ENCODE measurements at regions not wholly inside any gene's neighbourhood (a gene's known extent, or its start where the extent isn't known, plus 50 kb on each side); places are given as distances from the start of the nearest gene placed in this dataset.
"Not testable (repeated sequence)": the region's sequence is repeated elsewhere in the genome, so short reads cannot be mapped to it uniquely, and the experiment has no call there.

DNA sequence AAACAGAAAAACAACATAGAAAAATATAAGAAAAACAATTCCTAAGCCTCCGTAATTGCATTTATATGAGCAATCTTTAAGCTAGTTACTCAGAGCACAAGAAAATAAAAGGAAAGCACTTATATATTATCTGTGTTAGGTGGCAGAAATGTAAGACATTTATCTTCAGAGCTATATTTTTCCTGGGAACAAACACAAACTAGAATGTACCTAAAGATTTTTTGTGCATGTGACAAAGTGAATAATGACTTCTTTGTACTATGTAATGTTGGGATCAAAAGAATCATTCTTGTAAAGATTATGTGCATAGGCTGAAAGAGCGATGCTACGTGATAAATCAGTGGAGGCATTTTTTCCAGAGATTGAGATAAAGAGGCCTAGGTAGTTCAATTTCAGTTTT is 111.3 kb upstream of the GMNC start:
- Mint-ChIP-seq H3K4me3 (no peak overlapping the region), H3K27me3 (ENCODE audit: low read depth) (no peaks in the 10 kb centered on the region), H3K36me3 (ENCODE audit: low read depth) (no peaks in the 10 kb centered on the region), H3K9me3 (no peaks in the 10 kb centered on the region), H3K27ac (peak overlapping the region in 1 of 3 experiments; percentile 50), H3K4me1 (no peaks in the 10 kb centered on the region)
- TF ChIP-seq, protein P1, sequence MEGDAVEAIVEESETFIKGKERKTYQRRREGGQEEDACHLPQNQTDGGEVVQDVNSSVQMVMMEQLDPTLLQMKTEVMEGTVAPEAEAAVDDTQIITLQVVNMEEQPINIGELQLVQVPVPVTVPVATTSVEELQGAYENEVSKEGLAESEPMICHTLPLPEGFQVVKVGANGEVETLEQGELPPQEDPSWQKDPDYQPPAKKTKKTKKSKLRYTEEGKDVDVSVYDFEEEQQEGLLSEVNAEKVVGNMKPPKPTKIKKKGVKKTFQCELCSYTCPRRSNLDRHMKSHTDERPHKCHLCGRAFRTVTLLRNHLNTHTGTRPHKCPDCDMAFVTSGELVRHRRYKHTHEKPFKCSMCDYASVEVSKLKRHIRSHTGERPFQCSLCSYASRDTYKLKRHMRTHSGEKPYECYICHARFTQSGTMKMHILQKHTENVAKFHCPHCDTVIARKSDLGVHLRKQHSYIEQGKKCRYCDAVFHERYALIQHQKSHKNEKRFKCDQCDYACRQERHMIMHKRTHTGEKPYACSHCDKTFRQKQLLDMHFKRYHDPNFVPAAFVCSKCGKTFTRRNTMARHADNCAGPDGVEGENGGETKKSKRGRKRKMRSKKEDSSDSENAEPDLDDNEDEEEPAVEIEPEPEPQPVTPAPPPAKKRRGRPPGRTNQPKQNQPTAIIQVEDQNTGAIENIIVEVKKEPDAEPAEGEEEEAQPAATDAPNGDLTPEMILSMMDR (IDR thresholded peaks at IDR 0.05; ENCODE audit: unreplicated experiment in 3 of 3), result no peak

DNA sequence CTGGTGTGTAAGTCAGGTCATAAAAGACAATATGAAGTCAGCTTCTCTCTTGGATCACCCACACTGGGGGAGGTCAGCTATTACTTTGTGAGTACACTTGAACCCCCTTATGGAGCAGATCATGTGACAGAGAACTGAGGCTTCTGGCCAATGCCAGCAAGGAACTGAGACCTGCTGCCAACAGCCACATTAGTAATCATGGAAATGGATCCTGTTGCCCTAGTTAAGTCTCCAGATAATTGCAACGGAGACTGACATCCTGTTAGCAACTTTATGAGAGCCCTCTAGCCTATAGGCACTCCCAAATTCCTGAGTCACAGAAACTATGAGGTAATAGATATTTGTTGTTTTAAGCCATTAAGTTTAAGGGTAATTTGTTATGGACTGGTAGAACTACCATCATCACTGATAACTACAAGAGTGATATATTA is 110.4 kb upstream of the GMNC start:
- no peaks in the 10 kb centered on the region for H3K4me1 Mint-ChIP-seq
- H3K4me3 Mint-ChIP-seq, result no peak overlapping the region
- no peaks in the 10 kb centered on the region for H3K36me3 Mint-ChIP-seq (ENCODE audit: low read depth)
- TF ChIP-seq, protein P1 (IDR thresholded peaks at IDR 0.05; ENCODE audit: unreplicated experiment in 3 of 3), result no peak
- H3K27ac Mint-ChIP-seq, result peak overlapping the region in 1 of 3 experiments; percentile 79
- no peaks in the 10 kb centered on the region for H3K9me3 Mint-ChIP-seq
- H3K27me3 Mint-ChIP-seq (ENCODE audit: low read depth), result no peaks in the 10 kb centered on the region

DNA sequence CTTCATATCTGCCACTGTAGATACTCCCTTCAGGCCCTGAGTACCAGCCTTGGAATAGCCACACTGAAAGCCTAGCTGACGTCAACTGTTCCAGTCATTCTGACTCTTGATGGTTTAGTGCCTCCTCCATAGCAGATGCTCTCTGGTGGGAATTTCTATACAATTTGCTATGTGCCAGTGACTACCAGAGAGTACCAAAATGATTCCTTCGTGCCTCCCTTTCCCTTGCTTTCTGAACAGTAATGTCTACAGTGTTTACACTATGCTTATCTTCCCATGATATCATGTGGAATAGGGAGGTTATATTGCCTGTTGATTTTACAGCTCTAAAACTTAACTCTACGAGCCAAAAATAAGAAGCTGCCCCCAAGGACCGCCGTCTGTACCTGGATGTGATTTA is 109.7 kb upstream of the GMNC start:
- Mint-ChIP-seq H3K36me3 (ENCODE audit: low read depth) (no peaks in the 10 kb centered on the region), H3K4me1 (no peaks in the 10 kb centered on the region), H3K27me3 (ENCODE audit: low read depth) (no peaks in the 10 kb centered on the region), H3K9me3 (no peaks in the 10 kb centered on the region), H3K27ac (no peak overlapping the region), H3K4me3 (no peak overlapping the region)
- TF ChIP-seq, protein P1 (IDR thresholded peaks at IDR 0.05; ENCODE audit: unreplicated experiment in 3 of 3), result no peak

DNA sequence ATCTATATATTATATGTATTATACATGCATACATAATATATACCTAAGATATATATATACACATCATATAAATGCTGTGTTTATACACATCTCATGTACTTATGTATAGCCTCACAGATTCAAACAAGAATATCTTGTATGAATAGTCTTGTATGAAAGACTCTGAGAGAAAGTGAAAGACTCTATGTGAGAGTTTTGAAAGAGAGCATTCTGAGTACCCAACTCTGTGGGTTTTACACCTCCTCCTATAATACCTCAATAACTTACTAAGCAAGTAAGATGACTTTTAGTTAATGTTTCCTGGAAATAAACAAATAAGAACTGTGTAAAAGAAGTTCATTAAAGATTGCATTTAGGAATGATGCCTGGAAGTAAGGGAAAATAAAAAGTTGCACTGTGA is 108.1 kb upstream of the GMNC start:
- TF ChIP-seq, protein P1 (IDR thresholded peaks at IDR 0.05; ENCODE audit: unreplicated experiment in 3 of 3), result no peak
- no peaks in the 10 kb centered on the region for H3K4me1 Mint-ChIP-seq

DNA sequence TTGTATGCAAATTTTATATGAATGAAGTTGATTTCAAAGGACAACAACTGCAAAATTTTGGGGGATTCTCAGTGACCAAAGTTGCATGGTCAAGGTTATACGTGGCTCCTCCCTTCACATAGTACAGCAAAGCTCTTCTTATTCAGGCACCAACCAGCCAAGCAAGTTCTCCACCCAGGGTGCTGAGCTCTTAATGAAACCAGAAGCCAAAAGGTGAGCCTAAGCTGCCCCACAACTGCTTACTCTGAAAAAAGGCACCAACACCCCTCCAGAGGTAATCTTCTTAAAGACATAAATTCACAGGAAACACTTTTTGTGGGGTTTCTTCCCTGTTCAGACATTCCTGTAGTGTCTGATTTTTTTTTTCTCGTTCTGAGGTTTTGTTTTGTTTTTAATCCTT is 106.1 kb upstream of the GMNC start:
- H3K27ac Mint-ChIP-seq, result no peak overlapping the region
- TF ChIP-seq, protein P1 (IDR thresholded peaks at IDR 0.05; ENCODE audit: unreplicated experiment in 3 of 3), result no peak
- H3K4me3 Mint-ChIP-seq, result no peak overlapping the region
- H3K4me1 Mint-ChIP-seq, result no peaks in the 10 kb centered on the region
- H3K27me3 Mint-ChIP-seq (ENCODE audit: low read depth), result no peaks in the 10 kb centered on the region
- no peaks in the 10 kb centered on the region for H3K36me3 Mint-ChIP-seq (ENCODE audit: low read depth)
- no peaks in the 10 kb centered on the region for H3K9me3 Mint-ChIP-seq

More for the DNA sequence above, 108.1 kb upstream of the GMNC start:
- H3K27me3 Mint-ChIP-seq (ENCODE audit: low read depth), result no peaks in the 10 kb centered on the region
- no peaks in the 10 kb centered on the region for H3K9me3 Mint-ChIP-seq
- no peak overlapping the region for H3K4me3 Mint-ChIP-seq
- no peak overlapping the region for H3K27ac Mint-ChIP-seq
- no peaks in the 10 kb centered on the region for H3K36me3 Mint-ChIP-seq (ENCODE audit: low read depth)

DNA sequence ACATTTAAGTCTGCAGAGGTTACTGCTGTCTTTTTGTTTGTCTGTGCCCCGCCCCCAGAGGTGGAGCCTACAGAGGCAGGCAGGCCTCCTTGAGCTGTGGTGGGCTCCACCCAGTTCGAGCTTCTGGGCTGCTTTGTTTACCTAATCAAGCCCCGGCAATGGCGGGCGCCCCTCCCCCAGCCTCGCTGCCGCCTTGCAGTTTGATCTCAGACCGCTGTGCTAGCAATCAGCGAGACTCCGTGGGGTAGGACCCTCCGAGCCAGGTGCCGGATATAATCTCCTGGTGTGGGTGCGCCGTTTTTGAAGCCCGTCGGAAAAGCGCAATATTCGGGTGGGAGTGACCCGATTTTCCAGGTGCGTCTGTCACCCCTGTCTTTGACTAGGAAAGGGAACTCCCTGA is 102.4 kb upstream of the GMNC start:
- Mint-ChIP-seq H3K27ac (peak overlapping the region in 2 of 3 experiments; percentile 28 to 69), H3K4me3 (peak overlapping the region; percentile 82 to 86 (median 86))
- H3K27me3 Mint-ChIP-seq (ENCODE audit: low read depth); H3K36me3 Mint-ChIP-seq (ENCODE audit: low read depth); H3K4me1 Mint-ChIP-seq; H3K9me3 Mint-ChIP-seq: not testable (repeated sequence)

All from nephron (organoid).